PC-3 (cell line): ENCODE measurements at regions not wholly inside any gene's neighbourhood (a gene's known extent, or its start where the extent isn't known, plus 50 kb on each side); places are given as distances from the start of the nearest gene placed in this dataset.

Experiments used
- ATAC-seq: fragments of 200-7000 bp; cut with Tn5 transposase; 2 replicates; pipeline ENCODE4 v1.9.1; 2020; ENCODE audit warnings: mild to moderate bottlenecking, moderate library complexity
- BruUV-seq: library from RNA; stranded (reverse); fragments of 400-500 nt; replicated peaks from 2 replicates; lab custom pipeline; 2021; lab: Mats Ljungman, UMichigan
- CTCF ChIA-PET: fragments of 300-600 bp; sonication (Branson Sonifier 250); formaldehyde crosslinking; loops from one replicate; lab custom pipeline; 2022; ENCODE audit warnings: antibody characterized with exemption; lab: Charles Lee
- POLR2A ChIA-PET: fragments of 300-600 bp; sonication (Branson Sonifier 250); formaldehyde crosslinking; loops from one replicate; lab custom pipeline; 2022; ENCODE audit warnings: antibody characterized with exemption; ENCODE audit not compliant: unreplicated experiment; lab: Charles Lee
- DNase-seq: peaks from one replicate; pipeline ENCODE4 v3.0.0-alpha.2; 2015
- H2AFZ ChIP-seq: fragments of 300-600 bp; sonication (generic); 2 replicates; pipeline ENCODE4 v1.6.0; 2016; ENCODE audit warnings: antibody characterized with exemption, low read length
- H3F3A ChIP-seq: fragments of 300-600 bp; sonication (generic); one replicate; pipeline ENCODE4 v1.6.0; 2017; ENCODE audit warnings: antibody characterized with exemption, low read length, control low read depth, mild to moderate bottlenecking; ENCODE audit not compliant: unreplicated experiment
- H3K27ac ChIP-seq: fragments of 300-600 bp; sonication (generic); 2 replicates; pipeline ENCODE4 v1.5.1; 2016; ENCODE audit warnings: mild to moderate bottlenecking, low read length
- H3K27me3 ChIP-seq: fragments of 300-600 bp; sonication (generic); 2 replicates; pipeline ENCODE4 v1.6.1; 2016; ENCODE audit warnings: low read length, mixed read lengths
- H3K36me3 ChIP-seq: fragments of 300-600 bp; sonication (generic); 2 replicates; pipeline ENCODE4 v1.6.1; 2016; ENCODE audit warnings: low read depth, mixed run types, low read length, mixed read lengths
- H3K4me1 ChIP-seq: fragments of 300-600 bp; sonication (generic); 2 replicates; pipeline ENCODE4 v1.5.1; 2016; ENCODE audit warnings: low read length; ENCODE audit not compliant: insufficient read depth
- H3K4me2 ChIP-seq: fragments of 300-600 bp; sonication (generic); 2 replicates; pipeline ENCODE4 v1.6.0; 2016; ENCODE audit warnings: low read length
- H3K4me3 ChIP-seq: fragments of 300-600 bp; sonication (generic); 2 replicates; pipeline ENCODE4 v1.5.1; 2016; ENCODE audit warnings: mild to moderate bottlenecking, low read length, mixed read lengths
- H3K79me2 ChIP-seq: fragments of 300-600 bp; sonication (generic); 2 replicates; pipeline ENCODE4 v1.6.1; 2017; ENCODE audit warnings: low read length, mixed read lengths
- H3K9ac ChIP-seq: fragments of 300-600 bp; sonication (generic); 2 replicates; pipeline ENCODE4 v1.6.0; 2016; ENCODE audit warnings: mild to moderate bottlenecking, low read length
- H3K9me2 ChIP-seq: fragments of 300-600 bp; sonication (generic); replicated peaks from 2 replicates; pipeline ENCODE4 v1.6.1; 2016; ENCODE audit warnings: mixed run types, low read length, mixed read lengths
- H3K9me3 ChIP-seq: fragments of 300-600 bp; sonication (generic); 2 replicates; pipeline ENCODE4 v1.6.1; 2016; ENCODE audit warnings: low read length, mixed read lengths
- H4K20me1 ChIP-seq: fragments of 300-600 bp; sonication (generic); 2 replicates; pipeline ENCODE4 v1.6.1; 2016; ENCODE audit warnings: low read length, mixed read lengths
- CTCF ChIP-seq: fragments of 300-600 bp; sonication (generic); conservative IDR thresholded peaks from 2 replicates; pipeline ENCODE4 v1.5.1; 2017; ENCODE audit warnings: antibody characterized with exemption, low read depth, mild to moderate bottlenecking, low read length
- EZH2 ChIP-seq: fragments of 300-600 bp; sonication (generic); IDR thresholded peaks from one replicate; pipeline ENCODE4 v1.6.1; 2017; ENCODE audit warnings: antibody characterized with exemption, mild to moderate bottlenecking, low read length; ENCODE audit not compliant: unreplicated experiment
- EZH2phosphoT487 ChIP-seq: fragments of 300-600 bp; sonication (generic); IDR thresholded peaks from 2 replicates; pipeline ENCODE4 v1.6.1; 2018; ENCODE audit warnings: mild to moderate bottlenecking, antibody characterized with exemption, low read length, borderline replicate concordance
- intact Hi-C: fragments of 100-400 bp; cut with micrococcal nuclease; formaldehyde crosslinking; loops from 2 replicates; pipeline ENCODE4 v1.9.0; 2023

- no peaks in the 10 kb centered on the region for H3K9me2 ChIP-seq
- DNase-seq: no peak
- no peaks in the 10 kb centered on the region for H3K27me3 ChIP-seq
- intact Hi-C loops: loop anchor here (5.0 kb wide), 2 partner anchors 270 to 1105 kb away; partner anchors contain the start of genes FANCB and MOSPD2
- H3K4me2 ChIP-seq: no peak overlapping the region
- H3K4me3 ChIP-seq: no peak overlapping the region
- no peak overlapping the region for H3K9ac ChIP-seq
- no peak for ATAC-seq
- no peaks in the 10 kb centered on the region for H3K36me3 ChIP-seq
- H3K79me2 ChIP-seq: no peaks in the 10 kb centered on the region
- no peak overlapping the region for H2AFZ ChIP-seq
- no peak for TF ChIP-seq EZH2
- no peak for TF ChIP-seq EZH2phosphoT487
- TF ChIP-seq CTCF: no peak
- POLR2A ChIA-PET: no interaction called here
- H3K27ac ChIP-seq: no peak overlapping the region
- H3K4me1 ChIP-seq: no peaks in the 10 kb centered on the region
- BruUV-seq: no TSS peak
- CTCF ChIA-PET: interaction anchor here (1.1 kb wide), 1 partner anchor 179 kb away, joined by 4 read pairs; no protein-coding TSS in a partner anchor
- H3F3A ChIP-seq: no peaks in the 10 kb centered on the region
- no peaks in the 10 kb centered on the region for H3K9me3 ChIP-seq
- H4K20me1 ChIP-seq: no peaks in the 10 kb centered on the region
These were observed 127.7 kb downstream of the ASB9 start for GRCh38 chrX:15142084-15142715.

- BruUV-seq: no TSS peak
- TF ChIP-seq CTCF (no peak), EZH2phosphoT487 (no peak), EZH2 (no peak)
- Histone ChIP-seq H4K20me1 (no peaks in the 10 kb centered on the region), H3K9ac (no peak overlapping the region), H3K9me3 (no peaks in the 10 kb centered on the region), H3K9me2 (no peaks in the 10 kb centered on the region), H3K27me3 (no peaks in the 10 kb centered on the region), H3K4me3 (no peak overlapping the region), H3K79me2 (no peaks in the 10 kb centered on the region), H2AFZ (no peak overlapping the region), H3K36me3 (no peaks in the 10 kb centered on the region), H3K4me2 (no peak overlapping the region), H3K4me1 (no peaks in the 10 kb centered on the region), H3F3A (no peaks in the 10 kb centered on the region), H3K27ac (no peak overlapping the region)
- CTCF ChIA-PET: no interaction called here
- DNase-seq (no peak), ATAC-seq (no peak)
- POLR2A ChIA-PET: no interaction called here
- intact Hi-C loops: no loop called here
These were observed 133.1 kb downstream of the ASB9 start for GRCh38 chrX:15136795-15137194.

- Histone ChIP-seq H3K9ac (no peak overlapping the region), H4K20me1 (no peaks in the 10 kb centered on the region), H3K4me2 (no peak overlapping the region), H3K9me3 (no peaks in the 10 kb centered on the region), H3K36me3 (no peaks in the 10 kb centered on the region), H3K27ac (no peak overlapping the region), H3K27me3 (no peaks in the 10 kb centered on the region), H3K9me2 (no peaks in the 10 kb centered on the region), H3F3A (no peaks in the 10 kb centered on the region), H2AFZ (no peak overlapping the region), H3K4me1 (no peaks in the 10 kb centered on the region), H3K79me2 (no peaks in the 10 kb centered on the region), H3K4me3 (no peak overlapping the region)
- TF ChIP-seq CTCF (no peak), EZH2 (no peak), EZH2phosphoT487 (no peak)
- CTCF ChIA-PET: no interaction called here
- POLR2A ChIA-PET: no interaction called here
- ATAC-seq (no peak), DNase-seq (no peak)
- intact Hi-C loops: no loop called here
- no TSS peak for BruUV-seq
These were observed 140.5 kb downstream of the ASB9 start for GRCh38 chrX:15129412-15129811.
